ENCODE measurements at regions not wholly inside any gene's neighbourhood (a gene's known extent, or its start where the extent isn't known, plus 50 kb on each side); places are given as distances from the start of the nearest gene placed in this dataset.

DNA sequence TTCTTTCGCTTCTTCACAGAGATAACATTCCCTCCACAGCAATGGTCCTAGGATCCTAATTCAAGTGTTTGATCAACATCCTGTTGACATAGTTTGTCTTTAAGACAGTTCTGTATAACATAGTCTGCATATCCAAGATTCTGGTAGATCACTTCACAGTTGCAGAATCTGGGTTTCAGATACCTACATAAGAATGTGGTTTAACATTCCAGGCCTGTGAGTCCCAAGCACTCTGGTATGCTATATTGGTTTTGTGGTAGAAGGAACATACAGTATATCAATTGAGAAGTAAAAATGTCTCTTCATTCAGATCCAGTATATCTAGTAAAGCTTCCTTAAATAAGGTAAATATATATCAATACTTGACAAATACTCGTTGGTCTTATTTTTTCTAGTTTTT is 914.2 kb upstream of the CDH6 start:
- TF ChIP-seq, protein P1, sequence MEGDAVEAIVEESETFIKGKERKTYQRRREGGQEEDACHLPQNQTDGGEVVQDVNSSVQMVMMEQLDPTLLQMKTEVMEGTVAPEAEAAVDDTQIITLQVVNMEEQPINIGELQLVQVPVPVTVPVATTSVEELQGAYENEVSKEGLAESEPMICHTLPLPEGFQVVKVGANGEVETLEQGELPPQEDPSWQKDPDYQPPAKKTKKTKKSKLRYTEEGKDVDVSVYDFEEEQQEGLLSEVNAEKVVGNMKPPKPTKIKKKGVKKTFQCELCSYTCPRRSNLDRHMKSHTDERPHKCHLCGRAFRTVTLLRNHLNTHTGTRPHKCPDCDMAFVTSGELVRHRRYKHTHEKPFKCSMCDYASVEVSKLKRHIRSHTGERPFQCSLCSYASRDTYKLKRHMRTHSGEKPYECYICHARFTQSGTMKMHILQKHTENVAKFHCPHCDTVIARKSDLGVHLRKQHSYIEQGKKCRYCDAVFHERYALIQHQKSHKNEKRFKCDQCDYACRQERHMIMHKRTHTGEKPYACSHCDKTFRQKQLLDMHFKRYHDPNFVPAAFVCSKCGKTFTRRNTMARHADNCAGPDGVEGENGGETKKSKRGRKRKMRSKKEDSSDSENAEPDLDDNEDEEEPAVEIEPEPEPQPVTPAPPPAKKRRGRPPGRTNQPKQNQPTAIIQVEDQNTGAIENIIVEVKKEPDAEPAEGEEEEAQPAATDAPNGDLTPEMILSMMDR (IDR thresholded peaks at IDR 0.05; ENCODE audit: unreplicated experiment in 3 of 3): no peak
- Mint-ChIP-seq H3K4me1 (no peaks in the 10 kb centered on the region), H3K36me3 (ENCODE audit: low read depth) (no peaks in the 10 kb centered on the region)

DNA sequence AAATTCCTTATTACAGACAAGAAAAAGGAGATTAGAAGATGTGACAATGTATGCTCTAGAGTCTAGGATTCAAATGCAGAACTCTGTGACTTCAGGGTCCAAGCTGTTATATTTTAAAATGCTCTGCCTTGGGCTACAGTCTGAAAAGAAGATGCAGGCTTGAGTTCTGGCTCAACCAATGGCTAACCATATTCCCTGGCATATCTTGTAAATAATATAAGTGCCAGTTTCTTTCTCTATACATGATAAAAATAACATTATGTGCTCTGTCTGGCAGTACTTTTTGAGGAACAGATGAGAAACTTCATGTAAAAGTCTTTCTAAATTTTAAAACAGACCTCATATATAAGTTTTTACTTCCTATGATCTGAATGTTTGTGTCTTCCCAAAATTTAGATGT is 926.5 kb upstream of the CDH6 start:
- no peak overlapping the region for H3K27ac Mint-ChIP-seq

More for the DNA sequence above, 914.2 kb upstream of the CDH6 start:
- Mint-ChIP-seq H3K27me3 (ENCODE audit: low read depth) (no peaks in the 10 kb centered on the region), H3K9me3 (no peaks in the 10 kb centered on the region), H3K27ac (no peak overlapping the region), H3K4me3 (no peak overlapping the region)

DNA sequence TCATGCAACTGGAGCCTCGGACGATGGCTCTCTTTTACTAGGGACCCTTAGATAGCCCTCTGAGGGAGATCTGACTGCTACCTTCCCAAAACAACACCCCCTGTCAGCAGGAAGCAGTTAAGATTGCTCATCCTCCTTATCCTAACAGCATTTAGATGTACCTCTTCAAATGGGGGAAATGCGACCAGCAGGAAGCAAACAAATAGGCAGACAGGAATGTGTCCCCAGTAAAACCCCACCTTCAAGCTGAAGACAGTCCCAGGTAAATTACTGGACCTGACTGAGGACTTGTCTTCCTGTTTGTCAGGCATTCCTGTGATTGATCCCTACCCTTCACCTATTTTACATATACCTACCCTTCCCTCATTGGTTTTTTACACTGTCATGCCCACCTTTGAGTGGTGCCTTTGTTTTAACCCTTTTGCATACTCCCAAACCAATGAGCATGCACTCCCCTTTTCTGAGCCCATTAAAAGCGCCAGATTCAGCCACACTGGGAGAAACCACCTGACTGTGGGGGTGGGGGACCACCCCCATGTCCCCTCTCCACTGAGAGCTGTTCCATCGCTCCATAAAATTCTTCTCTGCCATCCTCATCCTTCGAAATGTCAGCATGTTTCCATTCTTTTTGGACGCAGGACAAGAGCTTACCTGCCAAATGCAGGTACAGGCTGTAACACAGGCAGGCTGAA is 954.0 kb upstream of the CDH6 start:
- H3K4me1 Mint-ChIP-seq: no peaks in the 10 kb centered on the region
- no peaks in the 10 kb centered on the region for H3K36me3 Mint-ChIP-seq (ENCODE audit: low read depth)
- no peak overlapping the region for H3K4me3 Mint-ChIP-seq
- H3K27me3 Mint-ChIP-seq (ENCODE audit: low read depth): no peaks in the 10 kb centered on the region
- no peak overlapping the region for H3K27ac Mint-ChIP-seq
- H3K9me3 Mint-ChIP-seq: no peaks in the 10 kb centered on the region
- TF ChIP-seq, protein P1 (IDR thresholded peaks at IDR 0.05; ENCODE audit: unreplicated experiment in 3 of 3): no peak

More for the DNA sequence above, 926.5 kb upstream of the CDH6 start:
- Mint-ChIP-seq H3K36me3 (ENCODE audit: low read depth) (no peaks in the 10 kb centered on the region), H3K27me3 (ENCODE audit: low read depth) (no peaks in the 10 kb centered on the region), H3K9me3 (no peaks in the 10 kb centered on the region), H3K4me1 (no peaks in the 10 kb centered on the region), H3K4me3 (no peak overlapping the region)
- TF ChIP-seq, protein P1 (IDR thresholded peaks at IDR 0.05; ENCODE audit: unreplicated experiment in 3 of 3): no peak

DNA sequence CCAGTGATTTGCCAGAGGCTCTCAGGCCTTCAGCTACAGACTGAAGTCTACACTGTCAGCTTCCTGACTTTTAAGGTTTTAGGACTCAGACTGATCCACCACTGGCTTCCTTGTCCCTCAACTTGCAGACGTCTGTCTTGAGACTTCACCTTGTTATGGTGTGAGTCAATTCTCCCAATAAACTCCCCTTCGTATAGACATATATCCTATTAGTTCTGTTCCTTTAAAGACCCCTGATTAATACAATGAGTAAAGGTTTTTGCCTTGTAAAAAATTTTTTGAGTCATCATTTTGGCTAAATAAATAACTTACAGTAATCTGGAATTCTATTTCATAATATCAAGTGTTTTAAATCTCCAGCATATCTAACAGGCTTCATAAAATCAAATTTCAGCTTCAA is 956.3 kb upstream of the CDH6 start:
- Mint-ChIP-seq H3K36me3 (ENCODE audit: low read depth) (no peaks in the 10 kb centered on the region), H3K4me3 (no peak overlapping the region), H3K4me1 (no peaks in the 10 kb centered on the region), H3K27ac (no peak overlapping the region), H3K9me3 (no peaks in the 10 kb centered on the region), H3K27me3 (ENCODE audit: low read depth) (no peaks in the 10 kb centered on the region)
- TF ChIP-seq, protein P1 (IDR thresholded peaks at IDR 0.05; ENCODE audit: unreplicated experiment in 3 of 3): no peak

DNA sequence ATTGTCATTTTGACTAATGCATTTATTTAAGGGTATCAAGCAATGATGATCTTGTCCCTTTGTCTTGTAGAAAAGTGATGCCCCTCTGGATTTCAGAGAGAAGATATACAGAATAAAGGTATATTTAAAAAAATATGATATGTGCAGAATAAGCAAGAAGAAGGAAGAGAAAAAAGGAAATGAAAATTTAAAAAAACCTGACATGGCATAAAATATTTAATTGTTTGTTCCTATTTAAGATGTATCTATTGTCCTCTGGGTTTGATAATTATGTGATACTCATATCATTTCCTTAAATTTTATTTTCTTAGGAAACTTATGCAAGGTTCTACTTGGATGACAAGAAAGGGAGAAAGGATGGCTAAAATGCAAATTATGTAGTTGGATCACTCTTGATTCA is 983.7 kb upstream of the CDH6 start:
- Mint-ChIP-seq H3K4me3 (no peak overlapping the region), H3K27me3 (ENCODE audit: low read depth) (no peaks in the 10 kb centered on the region), H3K4me1 (no peaks in the 10 kb centered on the region), H3K36me3 (ENCODE audit: low read depth) (no peaks in the 10 kb centered on the region), H3K27ac (no peak overlapping the region), H3K9me3 (peaks cover 5% of the 10 kb centered on the region)
- TF ChIP-seq, protein P1 (IDR thresholded peaks at IDR 0.05; ENCODE audit: unreplicated experiment in 3 of 3): no peak

DNA sequence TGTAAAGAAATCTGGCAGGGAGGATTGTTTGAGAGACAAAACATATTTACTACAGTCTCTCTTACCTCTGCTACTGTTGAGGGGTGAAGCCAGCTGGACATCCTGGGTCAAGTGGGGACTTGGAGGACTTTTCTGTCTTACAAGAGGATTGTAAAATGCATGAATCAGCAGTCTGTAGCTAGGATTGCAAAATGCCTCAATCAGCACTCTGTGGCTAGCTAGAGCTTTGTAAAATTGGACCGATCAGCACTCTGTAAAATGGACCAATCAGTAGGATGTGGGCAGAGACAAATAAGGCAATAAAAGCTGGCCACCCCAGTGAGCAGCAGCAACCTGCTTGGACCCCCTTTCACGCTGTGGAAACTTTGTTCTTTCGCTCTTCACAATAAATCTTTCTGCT is 995.8 kb upstream of the CDH6 start:
- Mint-ChIP-seq H3K27ac (no peak overlapping the region), H3K27me3 (ENCODE audit: low read depth) (no peaks in the 10 kb centered on the region), H3K9me3 (no peaks in the 10 kb centered on the region), H3K4me3 (no peak overlapping the region), H3K36me3 (ENCODE audit: low read depth) (no peaks in the 10 kb centered on the region), H3K4me1 (no peaks in the 10 kb centered on the region)
- TF ChIP-seq, protein P1 (IDR thresholded peaks at IDR 0.05; ENCODE audit: unreplicated experiment in 3 of 3): no peak

All from nephron (organoid).